ENCODE measurements at regions not wholly inside any gene's neighbourhood (a gene's known extent, or its start where the extent isn't known, plus 50 kb on each side); places are given as distances from the start of the nearest gene placed in this dataset.
A peak's percentile ranks its signal among the peaks of the same experiment; 100 is the strongest.

GRCh38 chr11:95339086-95339901, 108.3 kb upstream of the SESN3 start:
- Histone ChIP-seq H3K27me3 (no peaks in the 10 kb centered on the region), H3K27ac (peak overlapping the region; percentile 97), H2AFZ (no peak overlapping the region), H3K9me2 (replicated peaks; ENCODE audit: insufficient read depth) (no peaks in the 10 kb centered on the region), H4K20me1 (ENCODE audit: insufficient read depth, poor library complexity, severe bottlenecking) (no peaks in the 10 kb centered on the region), H3K4me3 (no peak overlapping the region), H3K36me3 (replicated peaks; ENCODE audit: insufficient read depth, low read depth) (no peaks in the 10 kb centered on the region), H3K4me1 (ENCODE audit: insufficient read depth) (peaks cover 41% of the 10 kb centered on the region), H3K9me3 (ENCODE audit: low read depth) (no peaks in the 10 kb centered on the region), H3K79me2 (no peaks in the 10 kb centered on the region), H3K4me2 (peak overlapping the region; percentile 52)
- 39% methylated on average over 4 of the region's 4 CpGs for WGBS (ENCODE audit: low lambda C conversion rate, missing lambda C conversion rate)
- TF ChIP-seq CTCF (IDR thresholded peaks at IDR 0.05; ENCODE audit: poor library complexity) (no peak), EZH2 (IDR thresholded peaks at IDR 0.05; ENCODE audit: borderline replicate concordance) (no peak), EZH2phosphoT487 (IDR thresholded peaks at IDR 0.05; ENCODE audit: low read depth, severe bottlenecking, unreplicated experiment) (no peak)
- no peak for DNase-seq (ENCODE audit: low spot score)

GRCh38 chr11:95338430-95338991, 107.5 kb upstream of the SESN3 start:
- TF ChIP-seq EZH2 (IDR thresholded peaks at IDR 0.05; ENCODE audit: borderline replicate concordance) (no peak), CTCF (IDR thresholded peaks at IDR 0.05; ENCODE audit: poor library complexity) (no peak), EZH2phosphoT487 (IDR thresholded peaks at IDR 0.05; ENCODE audit: low read depth, severe bottlenecking, unreplicated experiment) (no peak)
- Histone ChIP-seq H3K4me3 (no peak overlapping the region), H4K20me1 (ENCODE audit: insufficient read depth, poor library complexity, severe bottlenecking) (no peaks in the 10 kb centered on the region), H3K9me3 (ENCODE audit: low read depth) (no peaks in the 10 kb centered on the region), H3K79me2 (no peaks in the 10 kb centered on the region), H3K9me2 (replicated peaks; ENCODE audit: insufficient read depth) (no peaks in the 10 kb centered on the region), H2AFZ (no peak overlapping the region), H3K27ac (peak overlapping the region; percentile 97), H3K36me3 (replicated peaks; ENCODE audit: insufficient read depth, low read depth) (no peaks in the 10 kb centered on the region), H3K4me1 (ENCODE audit: insufficient read depth) (peaks cover 41% of the 10 kb centered on the region), H3K4me2 (peak overlapping the region; percentile 52), H3K27me3 (no peaks in the 10 kb centered on the region)
- DNase-seq (ENCODE audit: low spot score) = peak; percentile 91
- WGBS (ENCODE audit: low lambda C conversion rate, missing lambda C conversion rate) = 17% methylated on average over 4 of the region's 4 CpGs

- H2AFZ ChIP-seq = peak overlapping the region; percentile 7
Measured at GRCh38 chr11:95337972-95338429, 107.0 kb upstream of the SESN3 start.

More at GRCh38 chr11:95337972-95338429, 107.0 kb upstream of the SESN3 start:
- no peaks in the 10 kb centered on the region for H3K27me3 ChIP-seq
- no peak for DNase-seq (ENCODE audit: low spot score)
- H3K9me3 ChIP-seq (ENCODE audit: low read depth) = no peaks in the 10 kb centered on the region
- H3K4me3 ChIP-seq = no peak overlapping the region
- no peaks in the 10 kb centered on the region for H3K79me2 ChIP-seq
- peaks cover 41% of the 10 kb centered on the region for H3K4me1 ChIP-seq (ENCODE audit: insufficient read depth)
- peak overlapping the region; percentile 97 for H3K27ac ChIP-seq
- H3K4me2 ChIP-seq = peak overlapping the region; percentile 53
- no peaks in the 10 kb centered on the region for H3K9me2 ChIP-seq (replicated peaks; ENCODE audit: insufficient read depth)
- no peak for TF ChIP-seq CTCF (IDR thresholded peaks at IDR 0.05; ENCODE audit: poor library complexity)
- TF ChIP-seq EZH2phosphoT487 (IDR thresholded peaks at IDR 0.05; ENCODE audit: low read depth, severe bottlenecking, unreplicated experiment) = no peak
- no peak for TF ChIP-seq EZH2 (IDR thresholded peaks at IDR 0.05; ENCODE audit: borderline replicate concordance)
- no peaks in the 10 kb centered on the region for H3K36me3 ChIP-seq (replicated peaks; ENCODE audit: insufficient read depth, low read depth)
- H4K20me1 ChIP-seq (ENCODE audit: insufficient read depth, poor library complexity, severe bottlenecking) = no peaks in the 10 kb centered on the region
- 43% methylated on average over 2 of the region's 2 CpGs for WGBS (ENCODE audit: low lambda C conversion rate, missing lambda C conversion rate)
